Duodenal mucosa (tissue), 2 donors: ENCODE measurements at regions not wholly inside any gene's neighbourhood (a gene's known extent, or its start where the extent isn't known, plus 50 kb on each side); places are given as distances from the start of the nearest gene placed in this dataset.
"Not testable (repeated sequence)": the region's sequence is repeated elsewhere in the genome, so short reads cannot be mapped to it uniquely, and the experiment has no call there.

Experiments
- H3K27ac ChIP-seq: one replicate; pipeline ENCODE4 v1.7.0; 2013; ENCODE audit warnings: low read depth, low read length
- H3K27me3 ChIP-seq, 2 donors: one replicate each; pipeline ENCODE4 v1.7.0; 2013; ENCODE audit warnings: low read length in 2 of 2, control low read depth in 1 of 2; ENCODE audit not compliant: insufficient read depth in 2 of 2, control insufficient read depth in 1 of 2
- H3K36me3 ChIP-seq, 2 donors: one replicate each; pipeline ENCODE4 v1.7.0; 2013; ENCODE audit warnings: low read length in 2 of 2, control low read depth in 1 of 2; ENCODE audit not compliant: insufficient read depth in 2 of 2, control insufficient read depth in 1 of 2
- H3K4me1 ChIP-seq, 2 donors: one replicate each; pipeline ENCODE4 v1.7.0; 2013; ENCODE audit warnings: low read length in 2 of 2, control low read depth in 1 of 2; ENCODE audit not compliant: insufficient read depth in 2 of 2, control insufficient read depth in 1 of 2
- H3K4me3 ChIP-seq, 2 donors: one replicate each; pipeline ENCODE4 v1.7.0; 2013; ENCODE audit warnings: low read length in 2 of 2, low read depth in 1 of 2
- H3K9ac ChIP-seq, 2 donors: one replicate each; pipeline ENCODE4 v1.7.0; 2013; ENCODE audit warnings: low read length in 2 of 2, low read depth in 1 of 2
- H3K9me3 ChIP-seq, 2 donors: one replicate each; pipeline ENCODE4 v1.7.0; 2013; ENCODE audit warnings: low read length in 2 of 2, control low read depth in 1 of 2; ENCODE audit not compliant: control insufficient read depth in 1 of 2

GRCh38 chr9:90176901-90177300 is 465.7 kb downstream of the DIRAS2 start:
- Histone ChIP-seq H3K36me3 (no peaks in the 10 kb centered on the region), H3K27ac (no peak overlapping the region), H3K4me1 (peaks cover 0 to 4% of the 10 kb centered on the region in 2 donors), H3K9me3 (no peaks in the 10 kb centered on the region), H3K9ac (no peak overlapping the region), H3K27me3 (no peaks in the 10 kb centered on the region), H3K4me3 (no peak overlapping the region)

GRCh38 chr9:90180381-90180780 is 462.2 kb downstream of the DIRAS2 start:
- Histone ChIP-seq H3K4me3 (no peak overlapping the region), H3K9ac (no peak overlapping the region), H3K9me3 (no peaks in the 10 kb centered on the region), H3K27ac (no peak overlapping the region), H3K27me3 (no peaks in the 10 kb centered on the region), H3K36me3 (no peaks in the 10 kb centered on the region), H3K4me1 (no peaks in the 10 kb centered on the region)

GRCh38 chr9:90188656-90189055 is 454.0 kb downstream of the DIRAS2 start:
- Histone ChIP-seq H3K9me3 (no peaks in the 10 kb centered on the region), H3K4me3 (no peak overlapping the region), H3K27me3 (no peaks in the 10 kb centered on the region), H3K27ac (no peak overlapping the region), H3K4me1 (no peaks in the 10 kb centered on the region), H3K36me3 (no peaks in the 10 kb centered on the region), H3K9ac (no peak overlapping the region)

GRCh38 chr9:90189306-90189705 is 453.3 kb downstream of the DIRAS2 start:
- Histone ChIP-seq H3K36me3 (no peaks in the 10 kb centered on the region), H3K4me3 (no peak overlapping the region), H3K9me3 (no peaks in the 10 kb centered on the region), H3K27me3 (no peaks in the 10 kb centered on the region), H3K4me1 (no peaks in the 10 kb centered on the region), H3K9ac (no peak overlapping the region), H3K27ac (no peak overlapping the region)

- H3K4me3 ChIP-seq, H3K27ac ChIP-seq, H3K9me3 ChIP-seq, H3K36me3 ChIP-seq, H3K27me3 ChIP-seq, H3K9ac ChIP-seq, H3K4me1 ChIP-seq: not testable (repeated sequence)
Observed at GRCh38 chr9:90192465-90192864, 450.2 kb downstream of the DIRAS2 start.

- no peaks in the 10 kb centered on the region for H3K27me3 ChIP-seq
- H3K4me3 ChIP-seq: no peak overlapping the region
- peaks cover 0 to 3% of the 10 kb centered on the region in 2 donors for H3K4me1 ChIP-seq
- no peak overlapping the region for H3K9ac ChIP-seq
- no peaks in the 10 kb centered on the region for H3K36me3 ChIP-seq
- H3K9me3 ChIP-seq: no peaks in the 10 kb centered on the region
- H3K27ac ChIP-seq: no peak overlapping the region
Observed at GRCh38 chr9:90198956-90199355, 443.7 kb downstream of the DIRAS2 start.

- H3K36me3 ChIP-seq: no peaks in the 10 kb centered on the region
- H3K4me1 ChIP-seq: peaks cover 0 to 3% of the 10 kb centered on the region in 2 donors
- no peak overlapping the region for H3K27ac ChIP-seq
- no peaks in the 10 kb centered on the region for H3K27me3 ChIP-seq
- H3K4me3 ChIP-seq: no peak overlapping the region
- H3K9me3 ChIP-seq: no peaks in the 10 kb centered on the region
- no peak overlapping the region for H3K9ac ChIP-seq
Observed at GRCh38 chr9:90201766-90202165, 440.9 kb downstream of the DIRAS2 start.

GRCh38 chr9:90204128-90204831 is 438.3 kb downstream of the DIRAS2 start:
- no peak overlapping the region for H3K27ac ChIP-seq
- H3K9ac ChIP-seq: no peak overlapping the region
- H3K4me3 ChIP-seq: no peak overlapping the region

GRCh38 chr9:90213045-90213444 is 429.6 kb downstream of the DIRAS2 start:
- not testable (repeated sequence) for H3K27me3 ChIP-seq, H3K27ac ChIP-seq, H3K4me3 ChIP-seq, H3K9ac ChIP-seq, H3K4me1 ChIP-seq, H3K36me3 ChIP-seq, H3K9me3 ChIP-seq

More at GRCh38 chr9:90204128-90204831, 438.3 kb downstream of the DIRAS2 start:
- Histone ChIP-seq H3K36me3 (no peaks in the 10 kb centered on the region), H3K9me3 (no peaks in the 10 kb centered on the region), H3K4me1 (peaks cover 0 to 3% of the 10 kb centered on the region in 2 donors), H3K27me3 (no peaks in the 10 kb centered on the region)

- no peak overlapping the region for H3K27ac ChIP-seq
- H3K4me1 ChIP-seq: no peaks in the 10 kb centered on the region
- no peaks in the 10 kb centered on the region for H3K9me3 ChIP-seq
- no peaks in the 10 kb centered on the region for H3K27me3 ChIP-seq
- H3K9ac ChIP-seq: no peak overlapping the region
- peak overlapping the region in 1 of 2 donors; percentile 40 for H3K4me3 ChIP-seq
- no peaks in the 10 kb centered on the region for H3K36me3 ChIP-seq
Observed at GRCh38 chr9:90219548-90220118, 423.0 kb downstream of the DIRAS2 start.
